Sigmoid colon (tissue), 6 donors: ENCODE measurements at regions not wholly inside any gene's neighbourhood (a gene's known extent, or its start where the extent isn't known, plus 50 kb on each side); places are given as distances from the start of the nearest gene placed in this dataset.

Experiments
- DNase-seq: peaks from one replicate; pipeline ENCODE4 v3.0.0-alpha.2; 2019
- H3K27ac ChIP-seq, 4 donors: fragments of 200-600 bp; sonication (generic); one replicate each; pipeline ENCODE4 v1.5.1; 2016 to 2019; ENCODE audit warnings: mild to moderate bottlenecking in 1 of 4
- H3K27me3 ChIP-seq, 3 donors: fragments of 200-600 bp; sonication (generic); one replicate each; pipeline ENCODE4 v1.5.1; 2019; ENCODE audit warnings: mild to moderate bottlenecking in 1 of 3
- H3K36me3 ChIP-seq, 4 donors: fragments of 200-600 bp; sonication (generic); one replicate each; pipeline ENCODE4 v1.5.1; 2016 to 2019
- H3K4me1 ChIP-seq, 4 donors: fragments of 200-600 bp; sonication (generic); one replicate each; pipeline ENCODE4 v1.5.1; 2017 to 2019
- H3K4me3 ChIP-seq, 4 donors: fragments of 200-600 bp; sonication (generic); one replicate each; pipeline ENCODE4 v1.5.1; 2017 to 2019; ENCODE audit warnings: mild to moderate bottlenecking in 2 of 4, moderate library complexity in 1 of 4
- H3K9me3 ChIP-seq, 4 donors: fragments of 200-600 bp in 3 of 4; sonication (generic) in 3 of 4; one replicate each; pipeline versions ENCODE4 v1.5.1 to v1.6.1; 2013 to 2019
- EP300 ChIP-seq, 4 donors: sonication (generic); formaldehyde crosslinking; IDR thresholded peaks; one replicate each; pipeline ENCODE4 v1.6.1; 2017; ENCODE audit warnings: antibody characterized with exemption in 4 of 4
- POLR2A ChIP-seq, 2 donors: fragments of 450-650 bp; IDR thresholded peaks; one replicate each; pipeline ENCODE4 v1.6.1; 2016; ENCODE audit warnings: antibody characterized with exemption in 2 of 2, mild to moderate bottlenecking in 2 of 2, moderate library complexity in 2 of 2
- POLR2AphosphoS5 ChIP-seq, 4 donors: sonication (generic); formaldehyde crosslinking; IDR thresholded peaks; one replicate each; pipeline ENCODE4 v1.6.1; 2017; ENCODE audit warnings: antibody characterized with exemption in 4 of 4
- WGBS, 2 donors: extraction: QIAGEN DNeasy Blood & Tissue Kit; methylation state at CpG; one replicate each; pipeline ENCODE4 v1.1.7; 2013; 5-methylcytosine and 5-hydroxymethylcytosine counted together
- intact Hi-C: fragments of 100-400 bp; cut with DNase I; formaldehyde crosslinking; loops from one replicate; pipeline ENCODE4 v1.15.1; 2023
- TF ChIP-seq, protein P1 (sequence below), 4 experiments: fragments of 450-650 bp in 3 of 4; fragments of 200-600 bp in 1 of 4; IDR thresholded peaks; one replicate each; pipeline ENCODE4 v1.5.1; 2016 to 2019; ENCODE audit warnings: antibody characterized with exemption in 4 of 4, mild to moderate bottlenecking in 3 of 4, moderate library complexity in 2 of 4
- donor health status: healthy with polysubstance abuse.
- donor health status: healthy.

DNA sequence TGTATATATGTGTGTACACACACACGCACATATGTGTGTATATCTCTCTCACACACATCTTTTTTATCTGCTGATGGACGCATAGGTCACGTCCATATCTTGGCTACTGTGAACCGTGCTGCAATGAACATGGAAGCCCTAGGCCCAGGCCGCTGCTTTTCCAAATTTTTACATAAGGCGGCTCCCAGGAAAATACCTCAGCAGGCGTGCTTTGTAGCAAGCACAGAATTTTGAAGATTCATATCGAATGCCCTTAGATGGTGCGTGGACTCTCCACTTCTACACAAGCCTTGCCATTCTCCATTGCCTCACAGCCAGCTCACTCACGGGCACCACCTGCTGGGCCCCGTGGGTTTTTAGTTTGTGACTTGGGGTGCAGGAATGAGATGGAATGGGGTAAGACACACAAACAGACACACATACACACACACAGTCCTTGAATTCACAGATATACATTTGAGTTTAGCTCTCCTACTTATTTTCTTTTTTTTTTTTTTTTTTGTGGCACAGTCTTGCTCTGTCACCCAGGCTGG lies 57.9 kb upstream of the RNF32 start:
- Histone ChIP-seq H3K9me3 (peaks cover 0 to 13% (median 2%) of the 10 kb centered on the region in 4 donors), H3K4me1 (no peaks in the 10 kb centered on the region), H3K27me3 (no peaks in the 10 kb centered on the region), H3K4me3 (no peak overlapping the region), H3K36me3 (no peaks in the 10 kb centered on the region), H3K27ac (no peak overlapping the region)
- 97% methylated on average over 11 of the region's 11 CpGs for WGBS, 2 donors
- no peak for DNase-seq
- intact Hi-C loops, result no loop called here
- TF ChIP-seq, protein P1, sequence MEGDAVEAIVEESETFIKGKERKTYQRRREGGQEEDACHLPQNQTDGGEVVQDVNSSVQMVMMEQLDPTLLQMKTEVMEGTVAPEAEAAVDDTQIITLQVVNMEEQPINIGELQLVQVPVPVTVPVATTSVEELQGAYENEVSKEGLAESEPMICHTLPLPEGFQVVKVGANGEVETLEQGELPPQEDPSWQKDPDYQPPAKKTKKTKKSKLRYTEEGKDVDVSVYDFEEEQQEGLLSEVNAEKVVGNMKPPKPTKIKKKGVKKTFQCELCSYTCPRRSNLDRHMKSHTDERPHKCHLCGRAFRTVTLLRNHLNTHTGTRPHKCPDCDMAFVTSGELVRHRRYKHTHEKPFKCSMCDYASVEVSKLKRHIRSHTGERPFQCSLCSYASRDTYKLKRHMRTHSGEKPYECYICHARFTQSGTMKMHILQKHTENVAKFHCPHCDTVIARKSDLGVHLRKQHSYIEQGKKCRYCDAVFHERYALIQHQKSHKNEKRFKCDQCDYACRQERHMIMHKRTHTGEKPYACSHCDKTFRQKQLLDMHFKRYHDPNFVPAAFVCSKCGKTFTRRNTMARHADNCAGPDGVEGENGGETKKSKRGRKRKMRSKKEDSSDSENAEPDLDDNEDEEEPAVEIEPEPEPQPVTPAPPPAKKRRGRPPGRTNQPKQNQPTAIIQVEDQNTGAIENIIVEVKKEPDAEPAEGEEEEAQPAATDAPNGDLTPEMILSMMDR (IDR thresholded peaks at IDR 0.05), result no peak
- TF ChIP-seq POLR2AphosphoS5 (IDR thresholded peaks at IDR 0.05) (no peak), EP300 (IDR thresholded peaks at IDR 0.05) (no peak), POLR2A (IDR thresholded peaks at IDR 0.05) (no peak)

DNA sequence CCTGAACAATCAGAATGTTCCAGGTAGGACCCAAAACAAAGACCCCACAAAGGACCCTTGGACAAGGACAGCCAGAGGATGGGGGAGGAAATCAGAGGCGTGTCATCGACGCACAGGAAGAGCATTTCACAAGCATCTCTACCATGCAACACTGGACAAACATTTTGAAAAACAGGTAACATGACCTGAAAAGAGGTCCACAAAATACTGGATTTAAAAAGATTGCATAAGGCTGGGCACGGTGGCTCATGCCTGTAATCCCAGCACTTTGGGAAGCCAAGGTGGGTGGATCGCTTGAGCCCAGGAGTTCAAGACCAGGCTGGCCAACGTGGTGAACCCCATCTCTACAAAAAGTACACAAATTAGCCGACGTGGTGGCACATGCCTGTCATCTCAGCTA lies 60.5 kb upstream of the RNF32 start:
- Histone ChIP-seq H3K9me3 (no peaks in the 10 kb centered on the region), H3K27me3 (no peaks in the 10 kb centered on the region), H3K4me1 (no peaks in the 10 kb centered on the region), H3K36me3 (no peaks in the 10 kb centered on the region), H3K27ac (no peak overlapping the region), H3K4me3 (no peak overlapping the region)
- intact Hi-C loops, result no loop called here
- TF ChIP-seq POLR2A (IDR thresholded peaks at IDR 0.05) (no peak), POLR2AphosphoS5 (IDR thresholded peaks at IDR 0.05) (no peak), EP300 (IDR thresholded peaks at IDR 0.05) (no peak)
- TF ChIP-seq, protein P1 (IDR thresholded peaks at IDR 0.05), result no peak
- no peak for DNase-seq
- WGBS, 2 donors, result 92 to 93% methylated on average over 8 of the region's 8 CpGs

DNA sequence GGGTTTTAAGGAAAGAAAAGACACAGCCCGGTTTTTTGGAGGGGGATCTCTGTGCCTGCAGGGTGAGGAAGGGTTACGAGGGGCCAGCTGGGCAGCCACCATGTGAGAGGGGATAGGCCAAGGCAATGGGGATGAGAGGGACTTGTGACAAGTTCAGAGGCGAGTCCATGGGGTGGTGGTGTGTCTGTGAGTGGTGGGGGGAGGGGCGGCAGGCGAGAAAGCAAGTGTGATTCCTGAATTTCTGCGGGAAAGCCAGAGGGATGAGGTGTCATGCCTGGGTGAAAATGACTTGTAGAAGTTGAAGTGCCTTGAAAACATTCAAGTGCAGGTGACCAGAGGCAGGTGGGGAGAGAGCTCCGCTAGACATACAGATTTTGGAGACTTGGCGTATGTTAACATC lies 61.0 kb upstream of the RNF32 start:
- no peak for DNase-seq
- Histone ChIP-seq H3K9me3 (no peaks in the 10 kb centered on the region), H3K36me3 (no peaks in the 10 kb centered on the region), H3K4me3 (no peak overlapping the region), H3K27me3 (no peaks in the 10 kb centered on the region), H3K4me1 (no peaks in the 10 kb centered on the region), H3K27ac (no peak overlapping the region)
- intact Hi-C loops, result no loop called here
- WGBS, 2 donors, result 72 to 74% methylated on average over 8 of the region's 8 CpGs
- no peak for TF ChIP-seq POLR2A (IDR thresholded peaks at IDR 0.05)

DNA sequence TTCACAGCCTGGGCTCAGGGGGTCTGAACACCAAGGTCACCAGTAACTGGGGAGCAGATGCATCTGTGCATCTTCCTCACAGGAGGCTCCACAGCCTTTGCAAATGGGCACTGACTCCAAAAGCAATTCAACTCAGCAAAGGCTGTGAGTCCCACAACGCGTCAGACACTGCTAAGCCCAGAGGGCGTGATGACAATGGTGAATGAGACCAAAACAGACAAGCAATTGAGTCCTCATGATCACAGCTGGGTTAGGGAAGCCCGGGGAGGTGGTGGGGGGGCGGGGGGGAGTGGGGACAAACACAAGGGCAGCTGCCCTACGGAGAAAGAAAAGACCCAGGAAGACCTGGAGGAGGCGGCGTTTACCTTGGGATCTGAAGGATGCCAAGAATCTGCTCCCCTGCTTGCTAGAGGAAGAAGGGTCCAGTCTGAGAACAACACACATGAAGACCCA lies 61.6 kb upstream of the RNF32 start:
- TF ChIP-seq, protein P1 (IDR thresholded peaks at IDR 0.05), result no peak
- TF ChIP-seq POLR2A (IDR thresholded peaks at IDR 0.05), result no peak
- TF ChIP-seq EP300 (IDR thresholded peaks at IDR 0.05), result no peak
- no peak for TF ChIP-seq POLR2AphosphoS5 (IDR thresholded peaks at IDR 0.05)

DNA sequence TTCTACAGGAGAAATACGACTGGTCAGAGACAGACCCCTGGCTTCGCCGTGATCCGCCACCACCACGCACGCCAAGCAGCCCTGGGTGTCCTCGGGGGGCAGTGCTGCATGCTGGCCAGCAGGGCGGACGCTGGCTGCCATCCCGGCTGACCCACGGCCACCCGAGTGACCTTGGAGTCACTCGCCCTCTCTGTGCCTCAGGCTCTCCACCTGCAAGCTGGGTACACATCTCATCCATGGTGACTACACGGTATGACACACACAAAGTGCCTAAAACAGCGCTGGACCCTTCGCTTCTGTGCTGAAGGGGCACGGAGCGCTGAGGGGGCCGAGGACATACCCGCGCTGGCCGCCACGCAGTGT lies 62.0 kb upstream of the RNF32 start:
- H3K27me3 ChIP-seq, result no peaks in the 10 kb centered on the region
- H3K4me3 ChIP-seq, result no peak overlapping the region
- WGBS, 2 donors, result 91 to 95% methylated on average over 23 of the region's 23 CpGs
- no peak for DNase-seq
- no peaks in the 10 kb centered on the region for H3K36me3 ChIP-seq
- H3K4me1 ChIP-seq, result no peaks in the 10 kb centered on the region
- no peak overlapping the region for H3K27ac ChIP-seq
- H3K9me3 ChIP-seq, result no peaks in the 10 kb centered on the region
- no peak for TF ChIP-seq POLR2A (IDR thresholded peaks at IDR 0.05)
- TF ChIP-seq, protein P1 (IDR thresholded peaks at IDR 0.05), result no peak
- no peak for TF ChIP-seq EP300 (IDR thresholded peaks at IDR 0.05)
- no peak for TF ChIP-seq POLR2AphosphoS5 (IDR thresholded peaks at IDR 0.05)
- intact Hi-C loops, result no loop called here

More for the DNA sequence above, 61.6 kb upstream of the RNF32 start:
- H3K27me3 ChIP-seq, result no peaks in the 10 kb centered on the region
- no peaks in the 10 kb centered on the region for H3K4me1 ChIP-seq
- H3K27ac ChIP-seq, result no peak overlapping the region
- 70 to 83% methylated on average over 8 of the region's 8 CpGs for WGBS, 2 donors
- no peak overlapping the region for H3K4me3 ChIP-seq
- H3K9me3 ChIP-seq, result no peaks in the 10 kb centered on the region
- intact Hi-C loops, result no loop called here
- DNase-seq, result no peak
- no peaks in the 10 kb centered on the region for H3K36me3 ChIP-seq
